H9 (cell line): ENCODE measurements at regions not wholly inside any gene's neighbourhood (a gene's known extent, or its start where the extent isn't known, plus 50 kb on each side); places are given as distances from the start of the nearest gene placed in this dataset.

Experiments used
- DNase-seq: peaks from one replicate; pipeline ENCODE4 v3.0.0-alpha.2; 2017
- H2AFZ ChIP-seq: one replicate; pipeline ENCODE4 v1.6.1; 2013; ENCODE audit warnings: mild to moderate bottlenecking, low read length, control low read depth, moderate library complexity
- H2AK5ac ChIP-seq: 2 replicates; pipeline ENCODE4 v1.6.1; 2013; ENCODE audit warnings: low read length, control low read depth, mixed read lengths; ENCODE audit not compliant: insufficient read length
- H2BK120ac ChIP-seq: one replicate; pipeline ENCODE4 v1.6.1; 2013; ENCODE audit warnings: low read depth, mild to moderate bottlenecking, low read length, control low read depth, inconsistent platforms; ENCODE audit not compliant: poor library complexity, severe bottlenecking
- H2BK12ac ChIP-seq: 2 replicates; pipeline ENCODE4 v1.6.1; 2013; ENCODE audit warnings: low read length, control low read depth, mixed read lengths, low read depth; ENCODE audit not compliant: insufficient read length
- H2BK15ac ChIP-seq: 2 replicates; pipeline ENCODE4 v1.6.1; 2013; ENCODE audit warnings: low read depth, low read length, control low read depth
- H2BK20ac ChIP-seq: one replicate; pipeline ENCODE4 v1.6.1; 2013; ENCODE audit warnings: low read depth, mild to moderate bottlenecking, low read length, control low read depth, inconsistent platforms; ENCODE audit not compliant: poor library complexity, severe bottlenecking
- H2BK5ac ChIP-seq: 2 replicates; pipeline ENCODE4 v1.6.1; 2013; ENCODE audit warnings: low read length, control low read depth, mixed read lengths; ENCODE audit not compliant: insufficient read length
- H3K14ac ChIP-seq: 2 replicates; pipeline ENCODE4 v1.6.1; 2013; ENCODE audit warnings: low read length, control low read depth; ENCODE audit not compliant: insufficient read depth
- H3K18ac ChIP-seq: 2 replicates; pipeline ENCODE4 v1.6.1; 2013; ENCODE audit warnings: low read depth, mild to moderate bottlenecking, mixed read lengths, low read length, control low read depth; ENCODE audit not compliant: insufficient read length
- H3K23ac ChIP-seq: 2 replicates; pipeline ENCODE4 v1.6.1; 2013; ENCODE audit warnings: low read length, control low read depth, mixed read lengths, low read depth; ENCODE audit not compliant: insufficient read length
- H3K23me2 ChIP-seq: 2 replicates; pipeline ENCODE4 v1.6.1; 2013; ENCODE audit warnings: low read depth, mild to moderate bottlenecking, mixed read lengths, low read length, control low read depth; ENCODE audit not compliant: insufficient read length, poor library complexity, severe bottlenecking
- H3K27ac ChIP-seq: 2 replicates; pipeline ENCODE4 v1.5.1; 2013; ENCODE audit warnings: low read length, control low read depth, mixed read lengths, low read depth; ENCODE audit not compliant: insufficient read length
- H3K27me3 ChIP-seq: 2 replicates; pipeline ENCODE4 v1.6.1; 2013; ENCODE audit warnings: low read length, control low read depth, inconsistent platforms; ENCODE audit not compliant: insufficient read depth
- H3K4ac ChIP-seq: 2 replicates; pipeline ENCODE4 v1.6.1; 2013; ENCODE audit warnings: low read depth, mild to moderate bottlenecking, control low read depth, inconsistent platforms, low read length, moderate library complexity
- H3K4me1 ChIP-seq: 2 replicates; pipeline ENCODE4 v1.6.1; 2013; ENCODE audit warnings: low read length, control low read depth, inconsistent platforms; ENCODE audit not compliant: insufficient read depth
- H3K4me2 ChIP-seq: 2 replicates; pipeline ENCODE4 v1.6.1; 2013; ENCODE audit warnings: low read length, control low read depth, mixed read lengths; ENCODE audit not compliant: insufficient read length, insufficient read depth
- H3K56ac ChIP-seq: 2 replicates; pipeline ENCODE4 v1.6.1; 2013; ENCODE audit warnings: low read depth, mild to moderate bottlenecking, mixed read lengths, low read length, control low read depth; ENCODE audit not compliant: insufficient read length
- H3K79me1 ChIP-seq: 2 replicates; pipeline ENCODE4 v1.6.1; 2013; ENCODE audit warnings: low read depth, mild to moderate bottlenecking, moderate library complexity, low read length, control low read depth, inconsistent platforms; ENCODE audit not compliant: insufficient read depth, poor library complexity, severe bottlenecking
- H3K79me2 ChIP-seq: 2 replicates; pipeline ENCODE4 v1.6.1; 2013; ENCODE audit warnings: low read length, control low read depth, inconsistent platforms; ENCODE audit not compliant: insufficient read depth
- H3K9ac ChIP-seq: 2 replicates; pipeline ENCODE4 v1.6.1; 2013; ENCODE audit warnings: low read length, control low read depth, mixed read lengths; ENCODE audit not compliant: insufficient read length; ENCODE audit errors: extremely low read depth
- H3K9me3 ChIP-seq: one replicate; pipeline ENCODE4 v1.6.1; 2013; ENCODE audit warnings: low read depth, low read length, inconsistent platforms; ENCODE audit not compliant: control insufficient read depth
- H3T11ph ChIP-seq: one replicate; pipeline ENCODE4 v1.6.1; 2013; ENCODE audit warnings: mild to moderate bottlenecking, low read length, control low read depth, inconsistent platforms
- H4K20me1 ChIP-seq: one replicate; pipeline ENCODE4 v1.6.1; 2013; ENCODE audit not compliant: control insufficient read depth, insufficient read length, insufficient read depth
- H4K5ac ChIP-seq: 2 replicates; pipeline ENCODE4 v1.6.1; 2013; ENCODE audit warnings: low read depth, mild to moderate bottlenecking, mixed read lengths, low read length, control low read depth; ENCODE audit not compliant: insufficient read length
- H4K8ac ChIP-seq: replicated peaks from 2 replicates; pipeline ENCODE4 v1.6.1; 2013; ENCODE audit warnings: low read length, control low read depth, mixed read lengths, low read depth; ENCODE audit not compliant: insufficient read length
- H4K91ac ChIP-seq: 2 replicates; pipeline ENCODE4 v1.6.1; 2013; ENCODE audit warnings: low read depth, mild to moderate bottlenecking, moderate library complexity, mixed read lengths, low read length, control low read depth; ENCODE audit not compliant: insufficient read length
- H3K27ac Mint-ChIP-seq, 3 experiments: 2 replicates in 2 of 3; 3 replicates in 1 of 3; pipeline ENCODE4 v1.8.0; 2020 to 2021; ENCODE audit warnings: mixed read lengths in 3 of 3, mild to moderate bottlenecking in 1 of 3, moderate library complexity in 1 of 3
- H3K27me3 Mint-ChIP-seq: 2 replicates; pipeline ENCODE4 v1.8.0; 2021; ENCODE audit warnings: low read depth, mild to moderate bottlenecking, moderate library complexity, mixed read lengths
- H3K36me3 Mint-ChIP-seq, 3 experiments: 2 replicates in 2 of 3; 3 replicates in 1 of 3; pipeline ENCODE4 v1.8.0; 2020 to 2021; ENCODE audit warnings: low read depth in 3 of 3, mixed read lengths in 3 of 3; ENCODE audit not compliant: insufficient read depth in 1 of 3
- H3K4me1 Mint-ChIP-seq, 2 experiments: 2 replicates each; pipeline ENCODE4 v1.8.0; 2020; ENCODE audit warnings: mixed read lengths in 2 of 2
- H3K4me3 Mint-ChIP-seq, 2 experiments: 2 replicates in 1 of 2; 3 replicates in 1 of 2; pipeline ENCODE4 v1.8.0; 2020 to 2021; ENCODE audit warnings: mild to moderate bottlenecking in 2 of 2, mixed read lengths in 2 of 2, moderate library complexity in 1 of 2
- H3K9me3 Mint-ChIP-seq, 2 experiments: 2 replicates in 1 of 2; 3 replicates in 1 of 2; pipeline ENCODE4 v1.8.0; 2020; ENCODE audit warnings: mild to moderate bottlenecking in 2 of 2, mixed read lengths in 2 of 2, moderate library complexity in 1 of 2
- CTCF ChIP-seq: fragments of 200-600 bp; sonication (generic); conservative IDR thresholded peaks from 3 replicates; pipeline ENCODE4 v1.8.0; 2021; ENCODE audit warnings: antibody characterized with exemption, mild to moderate bottlenecking
- WGBS: extraction: QIAGEN DNeasy Blood & Tissue Kit; methylation state at CpG from one replicate; pipeline ENCODE4 v1.1.7; 2013; ENCODE audit warnings: missing lambda C conversion rate, low lambda C conversion rate, mixed read lengths; ENCODE audit not compliant: insufficient read length; ENCODE audit errors: extremely low coverage; 5-methylcytosine and 5-hydroxymethylcytosine counted together

GRCh38 chr7:86207740-86208139, 436.0 kb upstream of the GRM3 start:
- Mint-ChIP-seq H3K9me3 (no peaks in the 10 kb centered on the region; a peak in 3 of 5 replicates), H3K4me3 (no peak overlapping the region), H3K27ac (no peak overlapping the region; a peak in 1 of 7 replicates), H3K4me1 (no peaks in the 10 kb centered on the region), H3K36me3 (peaks cover 0 to 4% (median 0%) of the 10 kb centered on the region in 3 experiments; a peak in 1 of 7 replicates), H3K27me3 (no peaks in the 10 kb centered on the region)
- Histone ChIP-seq H2BK15ac (no peak overlapping the region), H3K23ac (no peak overlapping the region), H4K5ac (no peak overlapping the region), H3K9ac (no peak overlapping the region), H3K79me2 (no peaks in the 10 kb centered on the region), H2BK5ac (no peak overlapping the region), H3K4ac (no peak overlapping the region), H2AK5ac (no peak overlapping the region), H4K91ac (no peak overlapping the region), H3K79me1 (no peaks in the 10 kb centered on the region), H3K4me2 (no peak overlapping the region), H3K14ac (no peak overlapping the region), H3K27ac (no peak overlapping the region), H2AFZ (no peak overlapping the region), H3K18ac (no peak overlapping the region), H2BK12ac (no peak overlapping the region), H3K56ac (no peak overlapping the region), H3K23me2 (no peaks in the 10 kb centered on the region), H2BK20ac (no peak overlapping the region), H3K27me3 (no peaks in the 10 kb centered on the region), H3K4me1 (no peaks in the 10 kb centered on the region), H3T11ph (no peak overlapping the region), H3K9me3 (no peaks in the 10 kb centered on the region), H2BK120ac (no peak overlapping the region), H4K8ac (no peak overlapping the region), H4K20me1 (no peaks in the 10 kb centered on the region)
- no peak for DNase-seq
- WGBS, result no CpG with 5 or more reads among the region's 3 CpGs
- no peak for TF ChIP-seq CTCF
